Uterus (tissue), 3 donors: ENCODE measurements at regions not wholly inside any gene's neighbourhood (a gene's known extent, or its start where the extent isn't known, plus 50 kb on each side); places are given as distances from the start of the nearest gene placed in this dataset.

Experiments used
- DNase-seq, 2 donors: peaks; one replicate each; pipeline ENCODE4 v3.0.0-alpha.2; 2019 to 2020
- H3K27ac ChIP-seq, 2 donors: fragments of 200-600 bp; sonication (generic); 1 replicate in 1 of 2; 2 replicates in 1 of 2; pipeline ENCODE4 v1.5.1; 2016 to 2018
- H3K27me3 ChIP-seq, 2 donors: fragments of 200-600 bp; sonication (generic); one replicate each; pipeline ENCODE4 v1.5.1; 2018 to 2019; ENCODE audit warnings: control low read depth in 1 of 2
- H3K36me3 ChIP-seq, 2 donors: fragments of 200-600 bp; sonication (generic); one replicate each; pipeline ENCODE4 v1.5.1; 2019; ENCODE audit warnings: control low read depth in 1 of 2
- H3K4me1 ChIP-seq, 2 donors: fragments of 200-600 bp; sonication (generic); one replicate each; pipeline ENCODE4 v1.5.1; 2018 to 2019; ENCODE audit warnings: control low read depth in 1 of 2
- H3K4me3 ChIP-seq, 2 donors: fragments of 200-600 bp; sonication (generic); 1 replicate in 1 of 2; 2 replicates in 1 of 2; pipeline ENCODE4 v1.5.1; 2018 to 2019; ENCODE audit warnings: mild to moderate bottlenecking in 1 of 2
- H3K9me3 ChIP-seq, 2 donors: fragments of 200-600 bp; sonication (generic); one replicate each; pipeline ENCODE4 v1.5.1; 2019; ENCODE audit warnings: control low read depth in 1 of 2
- POLR2A ChIP-seq, 2 donors: fragments of 450-650 bp; IDR thresholded peaks; one replicate each; pipeline ENCODE4 v1.6.1; 2016; ENCODE audit warnings: antibody characterized with exemption in 2 of 2, mild to moderate bottlenecking in 1 of 2, moderate library complexity in 1 of 2
- intact Hi-C: fragments of 100-400 bp; cut with DNase I; formaldehyde crosslinking; loops from one replicate; pipeline ENCODE4 v1.15.1; 2023; ENCODE audit warnings: low total_unique reads
- TF ChIP-seq, protein P1 (sequence below), 4 experiments: fragments of 200-600 bp in 2 of 4; fragments of 450-650 bp in 2 of 4; sonication (generic) in 2 of 4; IDR thresholded peaks; one replicate each; pipeline ENCODE4 v1.5.1; 2016 to 2019; ENCODE audit warnings: antibody characterized with exemption in 4 of 4, mild to moderate bottlenecking in 2 of 4, moderate library complexity in 1 of 4
- donor health status: DM: yes; HTN: yes; CAD: no.

- Histone ChIP-seq H3K36me3 (no peaks in the 10 kb centered on the region), H3K4me3 (no peak overlapping the region), H3K27ac (no peak overlapping the region), H3K4me1 (no peaks in the 10 kb centered on the region), H3K9me3 (no peaks in the 10 kb centered on the region), H3K27me3 (no peaks in the 10 kb centered on the region)
- intact Hi-C loops, result no loop called here
- TF ChIP-seq POLR2A (IDR thresholded peaks at IDR 0.05), result no peak
- TF ChIP-seq, protein P1, sequence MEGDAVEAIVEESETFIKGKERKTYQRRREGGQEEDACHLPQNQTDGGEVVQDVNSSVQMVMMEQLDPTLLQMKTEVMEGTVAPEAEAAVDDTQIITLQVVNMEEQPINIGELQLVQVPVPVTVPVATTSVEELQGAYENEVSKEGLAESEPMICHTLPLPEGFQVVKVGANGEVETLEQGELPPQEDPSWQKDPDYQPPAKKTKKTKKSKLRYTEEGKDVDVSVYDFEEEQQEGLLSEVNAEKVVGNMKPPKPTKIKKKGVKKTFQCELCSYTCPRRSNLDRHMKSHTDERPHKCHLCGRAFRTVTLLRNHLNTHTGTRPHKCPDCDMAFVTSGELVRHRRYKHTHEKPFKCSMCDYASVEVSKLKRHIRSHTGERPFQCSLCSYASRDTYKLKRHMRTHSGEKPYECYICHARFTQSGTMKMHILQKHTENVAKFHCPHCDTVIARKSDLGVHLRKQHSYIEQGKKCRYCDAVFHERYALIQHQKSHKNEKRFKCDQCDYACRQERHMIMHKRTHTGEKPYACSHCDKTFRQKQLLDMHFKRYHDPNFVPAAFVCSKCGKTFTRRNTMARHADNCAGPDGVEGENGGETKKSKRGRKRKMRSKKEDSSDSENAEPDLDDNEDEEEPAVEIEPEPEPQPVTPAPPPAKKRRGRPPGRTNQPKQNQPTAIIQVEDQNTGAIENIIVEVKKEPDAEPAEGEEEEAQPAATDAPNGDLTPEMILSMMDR (IDR thresholded peaks at IDR 0.05), result no peak
- DNase-seq, result no peak
These were observed 256.5 kb upstream of the CLINT1 start for GRCh38 chr5:158115468-158115867.

DNA sequence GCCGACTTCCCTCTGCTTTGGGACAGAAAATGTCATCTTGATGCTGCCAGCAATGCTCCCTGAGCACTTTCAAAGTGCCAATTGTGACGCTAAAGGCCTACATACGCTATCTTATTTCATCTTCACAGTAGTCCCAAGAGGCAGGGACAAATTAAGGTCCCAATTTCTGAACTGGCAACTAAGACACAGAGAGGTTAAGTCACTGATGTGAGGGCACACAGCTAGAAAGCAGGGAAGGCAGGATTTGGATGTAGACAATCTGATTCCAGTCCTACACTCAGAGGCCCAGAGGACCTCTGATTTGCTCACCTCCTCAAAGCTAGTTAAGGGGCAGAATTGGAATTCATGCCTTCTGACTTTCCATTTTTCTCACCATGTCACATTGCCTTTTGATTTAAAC lies 249.2 kb upstream of the CLINT1 start:
- TF ChIP-seq, protein P1 (IDR thresholded peaks at IDR 0.05), result no peak
- no peak for TF ChIP-seq POLR2A (IDR thresholded peaks at IDR 0.05)
- no peak overlapping the region for H3K27ac ChIP-seq
- H3K36me3 ChIP-seq, result no peaks in the 10 kb centered on the region
- no peaks in the 10 kb centered on the region for H3K4me1 ChIP-seq
- no peak overlapping the region for H3K4me3 ChIP-seq
- no peaks in the 10 kb centered on the region for H3K27me3 ChIP-seq
- intact Hi-C loops, result no loop called here
- DNase-seq, result no peak
- no peaks in the 10 kb centered on the region for H3K9me3 ChIP-seq

DNA sequence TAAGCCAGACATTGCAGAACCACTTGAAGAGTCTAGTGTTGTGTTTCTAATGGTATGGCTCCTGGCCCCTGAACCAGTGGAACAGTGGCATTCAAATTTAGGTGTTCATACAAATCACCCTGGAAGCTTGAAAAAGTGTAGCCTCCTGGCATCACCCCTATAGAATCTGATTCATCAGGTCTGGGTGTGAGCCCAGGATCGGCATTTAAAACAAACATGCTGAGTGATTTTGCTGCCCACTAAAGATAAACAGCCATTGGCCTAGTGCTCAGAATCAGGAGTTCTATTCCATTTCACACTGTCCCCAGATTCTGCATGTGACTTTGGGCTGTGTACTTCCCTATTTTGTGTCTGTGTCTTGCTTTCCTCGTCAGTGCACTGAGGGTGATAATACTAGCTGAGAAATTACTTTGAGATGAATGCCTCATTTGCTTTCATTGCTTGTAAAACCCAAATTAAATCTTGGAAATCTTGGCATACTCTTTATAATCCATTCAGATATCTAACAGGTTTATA lies 241.5 kb upstream of the CLINT1 start:
- intact Hi-C loops, result no loop called here
- H3K9me3 ChIP-seq, result no peaks in the 10 kb centered on the region
- H3K27me3 ChIP-seq, result no peaks in the 10 kb centered on the region
- DNase-seq, result no peak
- H3K27ac ChIP-seq, result no peak overlapping the region
- no peaks in the 10 kb centered on the region for H3K4me1 ChIP-seq
- TF ChIP-seq, protein P1 (IDR thresholded peaks at IDR 0.05), result no peak
- no peak for TF ChIP-seq POLR2A (IDR thresholded peaks at IDR 0.05)
- H3K36me3 ChIP-seq, result no peaks in the 10 kb centered on the region
- no peak overlapping the region for H3K4me3 ChIP-seq

- intact Hi-C loops, result no loop called here
- no peak for TF ChIP-seq POLR2A (IDR thresholded peaks at IDR 0.05)
- TF ChIP-seq, protein P1 (IDR thresholded peaks at IDR 0.05), result no peak
- DNase-seq, result no peak
These were observed 240.7 kb upstream of the CLINT1 start for GRCh38 chr5:158099571-158100105.

DNA sequence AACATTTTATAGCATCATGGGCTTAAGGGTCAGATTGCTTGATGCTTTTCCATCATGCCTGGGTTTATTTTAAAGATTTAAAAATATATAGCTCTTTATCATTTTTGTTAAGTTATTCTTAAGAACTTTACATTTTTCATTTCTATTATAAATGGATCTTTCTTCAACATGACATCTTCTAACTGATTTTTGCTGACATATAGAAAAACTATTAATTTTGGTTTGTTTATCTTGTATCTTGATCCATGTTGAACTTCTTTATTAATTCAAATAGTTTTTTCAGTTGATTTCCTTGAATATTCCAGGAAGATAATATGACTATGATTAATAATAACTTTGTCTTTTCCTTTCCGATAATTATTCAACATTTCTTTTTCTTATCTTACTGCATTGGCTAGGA lies 237.9 kb upstream of the CLINT1 start:
- no peak for DNase-seq
- intact Hi-C loops, result no loop called here
- H3K27me3 ChIP-seq, result no peaks in the 10 kb centered on the region
- H3K4me3 ChIP-seq, result no peak overlapping the region
- TF ChIP-seq, protein P1 (IDR thresholded peaks at IDR 0.05), result no peak
- no peak for TF ChIP-seq POLR2A (IDR thresholded peaks at IDR 0.05)
- no peak overlapping the region for H3K27ac ChIP-seq
- no peaks in the 10 kb centered on the region for H3K9me3 ChIP-seq
- no peaks in the 10 kb centered on the region for H3K4me1 ChIP-seq
- no peaks in the 10 kb centered on the region for H3K36me3 ChIP-seq

More at GRCh38 chr5:158099571-158100105, 240.7 kb upstream of the CLINT1 start:
- Histone ChIP-seq H3K27ac (no peak overlapping the region), H3K4me1 (no peaks in the 10 kb centered on the region), H3K4me3 (no peak overlapping the region), H3K27me3 (no peaks in the 10 kb centered on the region), H3K36me3 (no peaks in the 10 kb centered on the region), H3K9me3 (no peaks in the 10 kb centered on the region)
